Stimulated activated CD4-positive, alpha-beta T cell treated with anti-CD3 and anti-CD28 coated beads, TNF-alpha, amount 100 ng/mL, for 4 hours (primary cell): ENCODE measurements at regions not wholly inside any gene's neighbourhood (a gene's known extent, or its start where the extent isn't known, plus 50 kb on each side); places are given as distances from the start of the nearest gene placed in this dataset.
"Not testable (repeated sequence)": the region's sequence is repeated elsewhere in the genome, so short reads cannot be mapped to it uniquely, and the experiment has no call there.

ENCODE experiments used
- DNase-seq, 3 experiments: peaks; one replicate each; pipeline ENCODE4 v3.0.0-alpha.2; 2020; ENCODE audit warnings: low read depth in 3 of 3

- not testable (repeated sequence) for DNase-seq
These were observed 112.4 kb upstream of the CCDC150 start for GRCh38 chr2:196526981-196527725.

GRCh38 chr2:196528486-196529223, 110.9 kb upstream of the CCDC150 start:
- no peak for DNase-seq

GRCh38 chr2:196530910-196531309, 108.6 kb upstream of the CCDC150 start:
- no peak for DNase-seq

- DNase-seq = no peak
These were observed 105.6 kb upstream of the CCDC150 start for GRCh38 chr2:196533772-196534397.

GRCh38 chr2:196534495-196534894, 105.0 kb upstream of the CCDC150 start:
- no peak for DNase-seq

GRCh38 chr2:196535061-196535460, 104.5 kb upstream of the CCDC150 start:
- no peak for DNase-seq

GRCh38 chr2:196535742-196536141, 103.8 kb upstream of the CCDC150 start:
- no peak for DNase-seq

GRCh38 chr2:196537311-196537710, 102.2 kb upstream of the CCDC150 start:
- no peak for DNase-seq

- no peak for DNase-seq
These were observed 101.3 kb upstream of the CCDC150 start for GRCh38 chr2:196538189-196538588.

- no peak for DNase-seq
These were observed 100.9 kb upstream of the CCDC150 start for GRCh38 chr2:196538646-196539045.

- no peak for DNase-seq
These were observed 94.5 kb upstream of the CCDC150 start for GRCh38 chr2:196544906-196545433.

GRCh38 chr2:196546151-196546919, 93.2 kb upstream of the CCDC150 start:
- no peak for DNase-seq

GRCh38 chr2:196549052-196549451, 90.5 kb upstream of the CCDC150 start:
- DNase-seq = no peak

- no peak for DNase-seq
These were observed 88.5 kb upstream of the CCDC150 start for GRCh38 chr2:196551014-196551413.

- DNase-seq = no peak
These were observed 84.4 kb upstream of the CCDC150 start for GRCh38 chr2:196555161-196555560.

- no peak for DNase-seq
These were observed 83.8 kb upstream of the CCDC150 start for GRCh38 chr2:196555726-196556125.

- DNase-seq = no peak
These were observed 81.0 kb upstream of the CCDC150 start for GRCh38 chr2:196558497-196558896.

GRCh38 chr2:196563876-196564275, 75.6 kb upstream of the CCDC150 start:
- DNase-seq = no peak

GRCh38 chr2:196565106-196565765, 74.3 kb upstream of the CCDC150 start:
- no peak for DNase-seq

- no peak for DNase-seq
These were observed 73.5 kb upstream of the CCDC150 start for GRCh38 chr2:196565982-196566381.

- no peak for DNase-seq
These were observed 72.4 kb upstream of the CCDC150 start for GRCh38 chr2:196566961-196567666.
